ENCODE measurements at regions not wholly inside any gene's neighbourhood (a gene's known extent, or its start where the extent isn't known, plus 50 kb on each side); places are given as distances from the start of the nearest gene placed in this dataset.

- TF ChIP-seq CTCF (IDR thresholded peaks at IDR 0.05; ENCODE audit: insufficient read depth, low read length) (no peak), POLR2AphosphoS5 (IDR thresholded peaks at IDR 0.05; ENCODE audit: low read depth) (no peak), GABPA (IDR thresholded peaks at IDR 0.05; ENCODE audit: low read depth) (no peak), SPI1 (IDR thresholded peaks at IDR 0.05; ENCODE audit: borderline replicate concordance, low read depth) (no peak)
Measured at GRCh38 chr6:92362404-92362803, 1057.0 kb downstream of the EPHA7 start.
